AG09309 (cell line): ENCODE measurements at regions not wholly inside any gene's neighbourhood (a gene's known extent, or its start where the extent isn't known, plus 50 kb on each side); places are given as distances from the start of the nearest gene placed in this dataset.

Experiments used
- DNase-seq: peaks from one replicate; pipeline ENCODE4 v3.0.0-alpha.2; 2010; ENCODE audit warnings: low read depth
- H3K4me3 ChIP-seq: 2 replicates; pipeline ENCODE4 v1.5.1; 2011; ENCODE audit warnings: mild to moderate bottlenecking, low read depth, low read length, moderate library complexity; ENCODE audit not compliant: control insufficient read depth
- CTCF ChIP-seq: IDR thresholded peaks from 2 replicates; pipeline ENCODE4 v1.5.1; 2011; ENCODE audit warnings: mild to moderate bottlenecking, low read depth, low read length, inconsistent platforms; ENCODE audit not compliant: insufficient read depth, control insufficient read depth; ENCODE audit errors: missing control alignments

GRCh38 chr18:67261931-67262552 is 254.5 kb downstream of the DSEL start:
- TF ChIP-seq CTCF, result no peak
- H3K4me3 ChIP-seq, result no peak overlapping the region
- DNase-seq, result no peak

GRCh38 chr18:67260841-67261240 is 255.7 kb downstream of the DSEL start:
- no peak for DNase-seq
- no peak overlapping the region for H3K4me3 ChIP-seq
- no peak for TF ChIP-seq CTCF

GRCh38 chr18:67250776-67251424 is 265.6 kb downstream of the DSEL start:
- no peak overlapping the region for H3K4me3 ChIP-seq
- no peak for TF ChIP-seq CTCF
- DNase-seq, result no peak

- no peak for TF ChIP-seq CTCF
- peak overlapping the region; percentile 13; the same call in 1 of the 2 replicates for H3K4me3 ChIP-seq
- DNase-seq, result no peak
Measured at GRCh38 chr18:67243799-67244587, 272.5 kb downstream of the DSEL start.

- no peak overlapping the region for H3K4me3 ChIP-seq
- DNase-seq, result no peak
- no peak for TF ChIP-seq CTCF
Measured at GRCh38 chr18:67242001-67242400, 274.5 kb downstream of the DSEL start.

- TF ChIP-seq CTCF, result no peak
Measured at GRCh38 chr18:67241299-67241698, 275.2 kb downstream of the DSEL start.

More at GRCh38 chr18:67241299-67241698, 275.2 kb downstream of the DSEL start:
- DNase-seq, result no peak
- no peak overlapping the region for H3K4me3 ChIP-seq
